NCI-H345 treated with DMSO at 0.1 percent for 48 hours (cell line): ENCODE measurements at regions not wholly inside any gene's neighbourhood (a gene's known extent, or its start where the extent isn't known, plus 50 kb on each side); places are given as distances from the start of the nearest gene placed in this dataset.

ENCODE experiments used
- DNase-seq: peaks from one replicate; lab custom pipeline; 2025; ENCODE audit not compliant: unreplicated experiment; lab: John Stamatoyannopoulos, UW

- DNase-seq = no peak
Observed at GRCh38 chr11:27215471-27216269, 147.3 kb downstream of the CCDC34 start.

DNA sequence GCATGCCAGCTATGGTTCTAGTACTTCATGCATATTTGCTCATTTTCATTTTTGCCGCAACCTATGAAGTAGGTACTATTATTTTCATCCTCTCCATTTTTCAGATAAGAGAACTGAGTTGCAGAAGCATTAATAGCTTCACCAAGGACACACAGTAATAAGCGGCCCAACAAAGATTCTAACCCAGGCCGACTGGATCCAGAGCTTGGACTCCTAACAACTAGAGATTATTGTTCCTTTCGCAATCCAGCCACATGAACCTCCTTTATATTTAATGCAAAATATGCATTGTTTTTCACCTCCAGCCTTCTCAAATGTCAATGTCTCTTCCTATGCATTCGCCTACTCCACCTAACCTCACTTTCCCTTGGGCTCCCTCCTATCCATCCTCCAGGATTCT is 148.3 kb downstream of the CCDC34 start:
- DNase-seq = no peak

- DNase-seq = no peak
Observed at GRCh38 chr11:27213232-27213660, 149.8 kb downstream of the CCDC34 start.

- DNase-seq = no peak
Observed at GRCh38 chr11:27212248-27212780, 150.7 kb downstream of the CCDC34 start.

- no peak for DNase-seq
Observed at GRCh38 chr11:27211370-27212127, 151.5 kb downstream of the CCDC34 start.

GRCh38 chr11:27210531-27210930 is 152.5 kb downstream of the CCDC34 start:
- no peak for DNase-seq

- DNase-seq = peak; percentile 70
Observed at GRCh38 chr11:27209562-27210005, 153.4 kb downstream of the CCDC34 start.

DNA sequence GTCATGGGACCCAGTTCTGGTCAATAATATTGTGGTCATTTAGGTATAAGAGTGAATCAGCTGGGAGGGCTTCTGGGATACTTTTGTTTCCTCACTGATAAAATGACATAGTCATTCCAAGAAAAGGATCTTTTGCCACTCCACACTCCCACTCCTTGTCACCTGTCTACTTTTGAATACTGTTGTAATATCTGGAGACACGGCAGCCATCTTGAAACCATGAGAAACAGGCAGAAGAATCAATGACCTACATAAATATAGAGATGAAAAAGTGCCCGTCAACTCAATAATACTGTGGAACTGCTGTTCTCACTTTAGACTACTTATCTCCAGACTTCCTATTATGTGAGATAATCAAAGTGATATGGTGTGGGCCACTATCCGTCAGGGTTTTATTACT is 154.2 kb downstream of the CCDC34 start:
- no peak for DNase-seq

DNA sequence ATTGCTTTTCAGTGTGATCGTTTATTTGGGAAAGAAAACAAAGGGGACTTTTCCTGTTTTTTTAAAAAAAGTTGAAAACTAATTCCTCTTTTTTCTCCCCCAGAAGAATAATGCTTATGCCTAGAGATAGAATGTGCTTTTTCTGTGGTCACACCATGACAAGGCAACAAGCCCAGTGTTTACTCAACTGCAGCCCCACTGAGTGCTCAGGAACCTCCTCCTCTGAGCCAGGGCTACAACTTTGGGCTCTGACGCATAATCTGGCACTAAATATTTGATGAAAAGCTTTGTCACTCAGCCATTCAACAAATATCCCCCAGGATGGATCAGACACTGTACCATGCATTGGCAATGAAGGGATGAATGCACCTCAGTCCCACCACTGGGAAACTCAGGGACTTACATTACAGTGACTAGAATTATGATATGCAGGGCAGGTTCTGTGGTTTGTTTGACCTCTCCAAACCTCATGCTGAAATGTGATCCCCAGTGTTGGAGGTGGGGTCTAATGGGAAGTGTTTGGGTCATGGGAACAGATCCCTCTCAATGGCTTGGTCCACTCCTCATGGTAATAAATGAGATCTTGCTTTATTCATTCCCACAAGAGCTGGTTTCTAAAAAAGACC is 155.9 kb downstream of the CCDC34 start:
- no peak for DNase-seq

DNA sequence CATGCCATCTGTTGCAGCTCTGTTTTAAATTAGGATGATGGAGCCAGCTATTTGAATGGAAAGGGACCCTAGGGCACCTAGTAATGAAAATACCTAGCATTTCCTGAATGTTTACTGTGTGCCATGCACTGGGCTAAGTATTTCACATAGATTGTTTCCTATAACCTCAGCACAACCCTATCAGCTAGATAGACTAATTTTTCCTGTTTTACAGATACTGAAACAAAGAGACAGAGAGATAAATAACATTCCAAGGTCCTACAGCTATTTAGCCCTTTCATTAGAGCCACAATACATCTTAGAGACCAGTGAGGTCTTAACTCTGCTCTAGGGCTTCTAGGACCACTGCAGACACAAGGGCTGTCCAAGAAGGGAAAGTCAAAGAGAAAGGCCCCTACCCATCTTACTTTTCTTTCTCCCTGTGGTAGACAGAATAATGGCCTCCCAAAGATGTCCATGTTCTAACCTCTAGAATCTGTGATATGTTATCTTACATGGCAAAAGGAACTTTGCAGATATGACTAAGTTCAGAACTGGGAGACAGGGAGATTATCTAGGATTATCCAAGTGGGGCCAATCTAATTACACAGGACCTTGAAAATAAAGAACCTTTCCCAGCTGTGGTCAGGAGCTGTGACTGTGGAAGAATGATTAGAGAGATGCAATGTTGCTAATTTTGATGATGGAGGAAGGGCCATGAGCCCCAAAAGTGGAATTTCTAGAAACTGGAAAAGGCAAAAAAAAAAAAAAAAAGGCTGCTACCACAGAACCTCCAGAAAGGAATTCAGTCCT is 157.0 kb downstream of the CCDC34 start:
- no peak for DNase-seq

DNA sequence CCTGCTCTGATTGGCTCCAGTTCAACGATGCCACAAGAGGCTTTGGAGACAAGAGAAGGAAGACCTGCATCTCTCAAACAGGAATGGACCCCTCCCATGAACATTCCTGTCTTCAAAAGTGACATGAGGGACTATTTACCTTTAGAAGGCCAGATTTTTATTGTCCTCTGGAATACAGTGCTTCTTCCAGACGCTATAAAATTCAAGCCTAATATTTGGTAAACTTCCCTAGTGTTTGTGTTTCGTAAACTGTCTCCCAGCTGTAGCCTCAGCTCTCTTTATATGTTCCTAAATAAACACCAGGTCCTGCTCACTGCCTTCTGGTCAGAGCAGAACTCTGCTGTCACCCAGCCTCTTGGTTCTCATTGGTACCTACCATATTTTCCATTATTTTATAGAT is 157.8 kb downstream of the CCDC34 start:
- DNase-seq = no peak

GRCh38 chr11:27204529-27204928 is 158.5 kb downstream of the CCDC34 start:
- DNase-seq = no peak

DNA sequence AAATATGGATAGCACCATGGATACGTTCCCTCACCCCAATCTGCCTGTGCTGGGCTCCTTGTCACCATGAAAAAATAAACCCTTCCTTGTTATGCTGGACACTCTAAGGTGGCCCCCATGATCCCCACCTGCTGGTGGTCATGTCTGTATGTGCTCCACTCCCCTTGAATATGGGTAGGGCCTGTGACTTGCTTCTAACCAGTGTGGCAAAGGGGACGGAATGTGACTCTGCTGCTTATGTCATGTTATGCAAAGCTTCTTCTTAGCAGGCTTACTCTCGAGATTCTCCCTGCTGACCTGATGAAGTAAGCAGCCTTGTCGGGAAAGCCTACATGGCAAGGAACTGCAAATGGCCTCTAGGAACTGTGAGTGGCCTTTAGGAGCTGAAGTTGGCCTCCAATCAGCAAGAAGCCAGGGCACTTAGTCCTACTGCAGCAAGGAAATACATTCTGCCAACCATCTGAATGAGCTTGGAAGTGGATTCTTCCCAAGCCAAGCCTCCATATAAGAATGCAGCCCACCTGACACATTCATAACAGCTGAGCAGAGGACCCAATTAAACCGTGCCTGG is 159.9 kb downstream of the CCDC34 start:
- no peak for DNase-seq

- peak; percentile 83 for DNase-seq
Observed at GRCh38 chr11:27201454-27202302, 161.1 kb downstream of the BBOX1 start.

DNA sequence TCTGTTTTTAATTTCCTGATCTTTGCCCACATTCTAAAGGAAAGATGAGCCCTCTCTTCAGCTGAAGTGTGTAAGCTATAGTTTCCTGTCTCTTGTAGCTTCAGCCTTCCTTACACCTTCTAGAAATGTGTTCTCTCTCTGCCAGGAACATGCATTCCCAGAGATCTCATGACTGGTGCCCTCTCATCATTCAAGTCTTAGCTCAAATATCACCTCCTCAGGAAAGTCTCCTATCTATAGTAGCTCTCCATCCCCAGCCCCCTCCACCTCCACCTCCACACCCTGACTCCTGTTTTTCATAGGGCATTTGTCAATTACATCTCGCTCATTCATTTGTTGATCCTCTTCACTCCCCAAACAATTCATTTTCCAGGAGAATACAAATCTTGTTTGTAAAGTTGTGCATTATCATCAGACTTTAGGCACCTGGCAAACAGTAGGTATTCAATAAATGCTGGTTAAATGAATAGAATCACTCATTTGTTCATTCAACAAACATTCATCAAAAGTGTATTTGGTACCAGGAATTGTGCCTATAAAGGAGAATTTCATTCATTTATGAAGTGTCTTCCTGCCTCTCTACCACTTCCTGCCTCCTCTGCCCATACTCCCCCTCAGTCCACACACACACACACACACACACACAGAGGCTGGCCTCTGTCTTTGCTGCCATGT is 160.3 kb downstream of the BBOX1 start:
- DNase-seq = no peak

DNA sequence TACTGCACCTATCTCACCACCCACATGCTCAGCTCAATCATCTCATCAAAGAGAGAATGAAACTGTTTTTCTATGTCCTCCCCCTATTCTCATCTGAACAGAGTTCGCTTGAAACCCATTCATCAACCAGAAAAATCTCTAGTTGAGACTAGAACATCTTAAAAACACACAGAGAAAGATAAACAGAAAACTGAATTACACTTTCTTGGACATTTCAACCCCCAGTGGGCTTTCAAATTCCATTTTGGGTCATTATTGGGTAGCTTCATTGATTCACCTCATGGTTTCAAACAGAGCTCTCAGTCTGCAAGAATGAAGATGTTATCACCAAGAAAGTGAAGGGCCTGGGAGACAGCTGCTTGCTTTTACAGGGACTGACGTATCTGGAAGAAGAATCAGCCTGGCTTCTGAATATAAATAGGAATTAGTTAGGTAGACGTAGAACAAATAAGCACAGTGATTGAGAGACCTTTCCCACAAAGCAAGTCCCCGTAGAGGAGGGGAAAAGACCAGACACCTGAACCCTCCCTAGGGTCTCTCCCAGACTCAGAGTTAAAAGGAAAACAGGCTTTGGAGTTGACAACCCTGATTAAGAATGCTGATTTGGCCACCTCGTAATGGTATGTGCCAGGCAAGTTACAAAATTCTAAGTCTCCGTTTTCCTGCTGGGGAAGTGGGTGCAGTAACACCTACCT is 155.7 kb downstream of the BBOX1 start:
- DNase-seq = no peak

- no peak for DNase-seq
Observed at GRCh38 chr11:27195837-27196202, 155.2 kb downstream of the BBOX1 start.

DNA sequence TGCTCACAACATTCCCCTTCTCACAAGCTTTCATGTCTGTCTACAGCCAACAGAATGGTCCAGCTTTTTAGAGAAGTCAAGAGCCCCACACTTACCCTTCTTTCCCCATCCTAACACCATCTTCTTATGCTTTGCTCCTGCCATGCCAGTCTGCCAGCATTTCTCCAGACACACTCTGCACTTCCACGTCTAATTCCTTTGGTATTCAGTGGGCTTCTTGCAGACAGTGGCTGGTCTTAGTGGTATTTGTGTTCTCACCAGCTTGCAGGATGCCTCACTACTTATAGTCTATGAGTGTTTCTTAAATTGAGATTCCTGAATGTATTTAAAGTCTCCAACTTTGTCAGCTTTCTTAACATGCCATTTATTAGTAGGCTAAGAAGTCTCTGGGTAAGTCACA is 154.4 kb downstream of the BBOX1 start:
- DNase-seq = no peak
